ENCODE measurements at regions not wholly inside any gene's neighbourhood (a gene's known extent, or its start where the extent isn't known, plus 50 kb on each side); places are given as distances from the start of the nearest gene placed in this dataset.

GRCh38 chr4:45350438-45350837 lies 624.1 kb upstream of the GNPDA2 start:
- no peak for TF ChIP-seq PBX3 (IDR thresholded peaks at IDR 0.05; ENCODE audit: insufficient replicate concordance, low read depth, low read length)
- no peak for TF ChIP-seq CHD2 (IDR thresholded peaks at IDR 0.05; ENCODE audit: borderline replicate concordance, low read depth, low read length)
- no peak for TF ChIP-seq BHLHE40 (IDR thresholded peaks at IDR 0.05; ENCODE audit: borderline replicate concordance in 1 of 2, low read depth in 2 of 2, low read length in 1 of 2)
- TF ChIP-seq NR2F1 (conservative IDR thresholded peaks at IDR 0.05), result no peak

Data from GM12878 (cell line).